GM12878 (cell line): ENCODE measurements at regions not wholly inside any gene's neighbourhood (a gene's known extent, or its start where the extent isn't known, plus 50 kb on each side); places are given as distances from the start of the nearest gene placed in this dataset.

Experiments
- ATAC-seq: fragments of 200-7000 bp; cut with Tn5 transposase; 3 replicates; pipeline ENCODE4 v1.9.1; 2020; ENCODE audit warnings: mild to moderate bottlenecking, moderate library complexity
- BruUV-seq: library from RNA; stranded (reverse); fragments of 400-500 nt; replicated peaks from 2 replicates; lab custom pipeline; 2021; lab: Mats Ljungman, UMichigan
- CTCF ChIA-PET: fragments of 300-600 bp; sonication (Branson Sonifier 250); formaldehyde crosslinking; extraction: SDS; loops from one replicate; lab custom pipeline; 2021; ENCODE audit warnings: inconsistent platforms; lab: Yijun Ruan, JAX
- POLR2A ChIA-PET: fragments of 350-600 bp; formaldehyde crosslinking; extraction: SDS; loops from one replicate; lab custom pipeline; 2021; ENCODE audit warnings: inconsistent platforms; lab: Charles Lee
- RAD21 ChIA-PET: fragments of 300-600 bp; sonication (Branson Sonifier 250); formaldehyde crosslinking; loops from one replicate; lab custom pipeline; 2023; ENCODE audit warnings: antibody characterized with exemption; ENCODE audit not compliant: unreplicated experiment; lab: Charles Lee
- SMC1A ChIA-PET: fragments of 300-600 bp; sonication (Branson Sonifier 250); formaldehyde crosslinking; loops from one replicate; lab custom pipeline; 2023; ENCODE audit not compliant: unreplicated experiment, uncharacterized antibody; lab: Charles Lee
- DNase-seq: peaks from one replicate; pipeline ENCODE4 v3.0.0-alpha.2; 2011; ENCODE audit warnings: low read depth, low spot score
- FAIRE-seq: peaks from 3 replicates; lab custom pipeline; 2011; peaks lifted over from hg19 to GRCh38; lab: Jason Lieb, UNC
- H2AFZ ChIP-seq: 2 replicates; pipeline ENCODE4 v1.6.0; 2011; ENCODE audit warnings: low read depth, low read length, control low read depth; ENCODE audit not compliant: control insufficient read depth
- H3K27ac ChIP-seq: 2 replicates; pipeline ENCODE4 v1.5.1; 2011; ENCODE audit warnings: control low read depth; ENCODE audit not compliant: control insufficient read depth, insufficient read depth
- H3K27me3 ChIP-seq, 2 experiments: replicated peaks in 1 of 2; 2 replicates each; pipeline versions ENCODE4 v1.6.0 to v1.6.1; 2011; ENCODE audit warnings: low read length in 1 of 2; ENCODE audit not compliant: control insufficient read depth in 2 of 2, insufficient read depth in 2 of 2
- H3K36me3 ChIP-seq, 2 experiments: 2 replicates each; pipeline ENCODE4 v1.5.1; 2011; ENCODE audit warnings: low read length in 1 of 2; ENCODE audit not compliant: control insufficient read depth in 2 of 2, insufficient read depth in 2 of 2
- H3K4me1 ChIP-seq: 2 replicates; pipeline ENCODE4 v1.6.1; 2011; ENCODE audit warnings: mild to moderate bottlenecking, low read length, moderate library complexity, mixed read lengths; ENCODE audit not compliant: control insufficient read depth, insufficient read depth
- H3K4me2 ChIP-seq: 2 replicates; pipeline ENCODE4 v1.6.0; 2011; ENCODE audit warnings: control low read depth; ENCODE audit not compliant: control insufficient read depth, insufficient read depth
- H3K4me3 ChIP-seq: fragments of 200-600 bp; sonication (generic); 2 replicates; pipeline ENCODE4 v1.5.1; 2016
- H3K79me2 ChIP-seq: 2 replicates; pipeline ENCODE4 v1.6.0; 2011; ENCODE audit warnings: low read length; ENCODE audit not compliant: control insufficient read depth, insufficient read depth
- H3K9ac ChIP-seq: 2 replicates; pipeline ENCODE4 v1.8.0; 2011; ENCODE audit warnings: low read length, control low read depth, mixed read lengths; ENCODE audit not compliant: control insufficient read depth, insufficient read depth
- H3K9me3 ChIP-seq: replicated peaks from 3 replicates; pipeline ENCODE4 v1.5.1; 2011; ENCODE audit warnings: mild to moderate bottlenecking, low read length; ENCODE audit not compliant: control insufficient read depth, insufficient read depth
- H4K20me1 ChIP-seq: 2 replicates; pipeline ENCODE4 v1.6.0; 2011; ENCODE audit not compliant: control insufficient read depth, insufficient read depth
- SIX5 ChIP-seq: IDR thresholded peaks from 2 replicates; pipeline ENCODE4 v1.6.1; 2011; ENCODE audit warnings: mild to moderate bottlenecking, low read depth, low read length, moderate library complexity; ENCODE audit not compliant: severe bottlenecking
- WGBS: methylation state at CpG from one replicate; pipeline ENCODE4 v1.1.6; 2016; ENCODE audit warnings: low lambda C conversion rate; ENCODE audit not compliant: insufficient replicate concordance, insufficient coverage; ENCODE audit errors: missing lambda C conversion rate; 5-methylcytosine and 5-hydroxymethylcytosine counted together
- in situ Hi-C: fragments of 300-500 bp; cut with MboI; formaldehyde crosslinking; loops from 9 replicates; pipeline ENCODE4 v1.14.3; 2018; ENCODE audit warnings: mixed read lengths
- intact Hi-C: fragments of 100-400 bp; cut with micrococcal nuclease; formaldehyde crosslinking; loops from one replicate; pipeline ENCODE4 v1.14.2; 2022; ENCODE audit not compliant: unreplicated experiment
- TF ChIP-seq, protein P1 (sequence below): fragments of 450-650 bp; IDR thresholded peaks from 2 replicates; pipeline ENCODE4 v1.6.1; 2016; ENCODE audit warnings: mild to moderate bottlenecking
- TF ChIP-seq, protein P2 (sequence below): IDR thresholded peaks from 2 replicates; pipeline ENCODE4 v1.6.1; 2011; ENCODE audit warnings: low read depth, low read length, improper control_type of control experiment, borderline replicate concordance

DNA sequence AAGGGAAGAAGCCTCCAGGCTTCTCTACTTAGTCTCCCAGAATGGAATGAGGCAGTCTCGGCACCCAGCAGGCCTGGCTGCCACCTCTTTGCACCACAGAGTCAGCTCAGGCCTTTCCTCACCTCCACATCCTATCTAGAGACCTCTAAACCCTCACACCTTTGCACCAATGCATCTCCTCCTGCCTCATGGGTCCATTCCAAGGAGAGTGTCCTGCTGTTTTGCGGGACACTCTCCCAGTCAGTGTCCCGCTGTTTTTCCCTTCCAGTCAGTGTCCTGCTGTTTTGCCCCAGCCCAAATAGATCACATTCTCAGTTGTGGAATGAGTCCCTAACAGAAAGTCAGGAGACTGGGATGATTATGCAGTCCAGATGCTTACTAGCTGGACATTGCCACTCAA lies 185.6 kb upstream of the CAMK1G start:
- H3K79me2 ChIP-seq, result no peaks in the 10 kb centered on the region
- H3K9ac ChIP-seq, result no peak overlapping the region
- H3K36me3 ChIP-seq, result no peaks in the 10 kb centered on the region
- no peak overlapping the region for H3K4me2 ChIP-seq
- DNase-seq, result no peak
- no peak overlapping the region for H2AFZ ChIP-seq
- H4K20me1 ChIP-seq, result no peaks in the 10 kb centered on the region
- TF ChIP-seq SIX5, result no peak
- TF ChIP-seq, protein P1, sequence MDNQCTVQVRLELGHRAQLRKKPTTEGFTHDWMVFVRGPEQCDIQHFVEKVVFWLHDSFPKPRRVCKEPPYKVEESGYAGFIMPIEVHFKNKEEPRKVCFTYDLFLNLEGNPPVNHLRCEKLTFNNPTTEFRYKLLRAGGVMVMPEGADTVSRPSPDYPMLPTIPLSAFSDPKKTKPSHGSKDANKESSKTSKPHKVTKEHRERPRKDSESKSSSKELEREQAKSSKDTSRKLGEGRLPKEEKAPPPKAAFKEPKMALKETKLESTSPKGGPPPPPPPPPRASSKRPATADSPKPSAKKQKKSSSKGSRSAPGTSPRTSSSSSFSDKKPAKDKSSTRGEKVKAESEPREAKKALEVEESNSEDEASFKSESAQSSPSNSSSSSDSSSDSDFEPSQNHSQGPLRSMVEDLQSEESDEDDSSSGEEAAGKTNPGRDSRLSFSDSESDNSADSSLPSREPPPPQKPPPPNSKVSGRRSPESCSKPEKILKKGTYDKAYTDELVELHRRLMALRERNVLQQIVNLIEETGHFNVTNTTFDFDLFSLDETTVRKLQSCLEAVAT, result no peak
- TF ChIP-seq, protein P2, sequence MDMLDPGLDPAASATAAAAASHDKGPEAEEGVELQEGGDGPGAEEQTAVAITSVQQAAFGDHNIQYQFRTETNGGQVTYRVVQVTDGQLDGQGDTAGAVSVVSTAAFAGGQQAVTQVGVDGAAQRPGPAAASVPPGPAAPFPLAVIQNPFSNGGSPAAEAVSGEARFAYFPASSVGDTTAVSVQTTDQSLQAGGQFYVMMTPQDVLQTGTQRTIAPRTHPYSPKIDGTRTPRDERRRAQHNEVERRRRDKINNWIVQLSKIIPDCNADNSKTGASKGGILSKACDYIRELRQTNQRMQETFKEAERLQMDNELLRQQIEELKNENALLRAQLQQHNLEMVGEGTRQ, result no peak
- TF ChIP-seq, all 136 proteins: peak for 0
- Histone ChIP-seq H3K9me3 (no peaks in the 10 kb centered on the region), H3K4me3 (no peak overlapping the region), H3K27me3 (no peaks in the 10 kb centered on the region; a peak in 1 of 4 replicates), H3K27ac (no peak overlapping the region), H3K4me1 (no peaks in the 10 kb centered on the region)
- FAIRE-seq, result no peak
- intact Hi-C loops (no loop called here), in situ Hi-C loops (no loop called here)
- ChIA-PET POLR2A (interaction anchor here (1.3 kb wide), 1 partner anchor 24 kb away, joined by 3 read pairs; no protein-coding TSS in a partner anchor), RAD21 (interaction anchor here (1.1 kb wide), 1 partner anchor 46 kb away, joined by 4 read pairs; no protein-coding TSS in a partner anchor), SMC1A (interaction anchor here (0.8 to 1.6 kb wide), 4 partner anchors 8 to 24 kb away, joined by 3 to 5 read pairs (median 4); no protein-coding TSS in a partner anchor), CTCF (interaction anchor here (1.7 kb wide), 1 partner anchor 18 kb away, joined by 4 read pairs; no protein-coding TSS in a partner anchor)
- no peak for ATAC-seq
- BruUV-seq, result no TSS peak
- WGBS, result 33% methylated on average over 3 of the region's 3 CpGs
